ENCODE measurements at regions not wholly inside any gene's neighbourhood (a gene's known extent, or its start where the extent isn't known, plus 50 kb on each side); places are given as distances from the start of the nearest gene placed in this dataset.

GRCh38 chr16:66002601-66003000 is 363.9 kb upstream of the CDH5 start:
- no peak for DNase-seq

- DNase-seq = no peak
Measured at GRCh38 chr16:66001432-66001831, 365.1 kb upstream of the CDH5 start.

GRCh38 chr16:65998443-65998842 is 368.0 kb upstream of the CDH5 start:
- no peak for DNase-seq

GRCh38 chr16:65994291-65994690 is 372.2 kb upstream of the CDH5 start:
- no peak for DNase-seq

GRCh38 chr16:65991149-65991701 is 375.3 kb upstream of the CDH5 start:
- DNase-seq = no peak

GRCh38 chr16:65989861-65990604 is 376.5 kb upstream of the CDH5 start:
- DNase-seq = no peak

- no peak for DNase-seq
Measured at GRCh38 chr16:65988024-65988595, 378.4 kb upstream of the CDH5 start.

GRCh38 chr16:65984296-65984695 is 382.2 kb upstream of the CDH5 start:
- no peak for DNase-seq

GRCh38 chr16:65981057-65981456 is 385.4 kb upstream of the CDH5 start:
- no peak for DNase-seq

GRCh38 chr16:65975049-65975708 is 391.3 kb upstream of the CDH5 start:
- no peak for DNase-seq

GRCh38 chr16:65967376-65967775 is 399.1 kb upstream of the CDH5 start:
- DNase-seq = no peak

GRCh38 chr16:65965628-65966027 is 400.9 kb upstream of the CDH5 start:
- no peak for DNase-seq

GRCh38 chr16:65964752-65965151 is 401.7 kb upstream of the CDH5 start:
- DNase-seq = no peak

GRCh38 chr16:65961476-65962143 is 404.9 kb upstream of the CDH5 start:
- no peak for DNase-seq

- DNase-seq = no peak
Measured at GRCh38 chr16:65959983-65960382, 406.5 kb upstream of the CDH5 start.

GRCh38 chr16:65958086-65958485 is 408.4 kb upstream of the CDH5 start:
- DNase-seq = no peak

- no peak for DNase-seq
Measured at GRCh38 chr16:65956100-65956499, 410.4 kb upstream of the CDH5 start.

GRCh38 chr16:65954446-65954845 is 412.0 kb upstream of the CDH5 start:
- no peak for DNase-seq

GRCh38 chr16:65950211-65950610 is 416.3 kb upstream of the CDH5 start:
- DNase-seq = no peak

- DNase-seq = no peak
Measured at GRCh38 chr16:65948361-65948760, 418.1 kb upstream of the CDH5 start.

- DNase-seq = no peak
Measured at GRCh38 chr16:65947951-65948350, 418.5 kb upstream of the CDH5 start.

- DNase-seq = no peak
Measured at GRCh38 chr16:65945493-65945892, 421.0 kb upstream of the CDH5 start.

- no peak for DNase-seq
Measured at GRCh38 chr16:65944361-65944760, 422.1 kb upstream of the CDH5 start.

GRCh38 chr16:65940711-65941110 is 425.8 kb upstream of the CDH5 start:
- DNase-seq = no peak
